ENCODE measurements at regions not wholly inside any gene's neighbourhood (a gene's known extent, or its start where the extent isn't known, plus 50 kb on each side); places are given as distances from the start of the nearest gene placed in this dataset.

GRCh38 chr6:62819640-62820039 lies 391.6 kb upstream of the FKBP1C start:
- no peak overlapping the region for H3K4me3 ChIP-seq (ENCODE audit: low read depth, low read length)
- DNase-seq (ENCODE audit: low read depth) (no peak), FAIRE-seq (no peak)
- TF ChIP-seq, protein P1, sequence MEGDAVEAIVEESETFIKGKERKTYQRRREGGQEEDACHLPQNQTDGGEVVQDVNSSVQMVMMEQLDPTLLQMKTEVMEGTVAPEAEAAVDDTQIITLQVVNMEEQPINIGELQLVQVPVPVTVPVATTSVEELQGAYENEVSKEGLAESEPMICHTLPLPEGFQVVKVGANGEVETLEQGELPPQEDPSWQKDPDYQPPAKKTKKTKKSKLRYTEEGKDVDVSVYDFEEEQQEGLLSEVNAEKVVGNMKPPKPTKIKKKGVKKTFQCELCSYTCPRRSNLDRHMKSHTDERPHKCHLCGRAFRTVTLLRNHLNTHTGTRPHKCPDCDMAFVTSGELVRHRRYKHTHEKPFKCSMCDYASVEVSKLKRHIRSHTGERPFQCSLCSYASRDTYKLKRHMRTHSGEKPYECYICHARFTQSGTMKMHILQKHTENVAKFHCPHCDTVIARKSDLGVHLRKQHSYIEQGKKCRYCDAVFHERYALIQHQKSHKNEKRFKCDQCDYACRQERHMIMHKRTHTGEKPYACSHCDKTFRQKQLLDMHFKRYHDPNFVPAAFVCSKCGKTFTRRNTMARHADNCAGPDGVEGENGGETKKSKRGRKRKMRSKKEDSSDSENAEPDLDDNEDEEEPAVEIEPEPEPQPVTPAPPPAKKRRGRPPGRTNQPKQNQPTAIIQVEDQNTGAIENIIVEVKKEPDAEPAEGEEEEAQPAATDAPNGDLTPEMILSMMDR (IDR thresholded peaks at IDR 0.05; ENCODE audit: insufficient read depth, low read length, severe bottlenecking) = no peak
- H3K27me3 ChIP-seq (ENCODE audit: control insufficient read depth, insufficient read depth, low read length) = no peaks in the 10 kb centered on the region
- no peaks in the 10 kb centered on the region for H3K36me3 ChIP-seq (ENCODE audit: control insufficient read depth, insufficient read depth, low read length)

GRCh38 chr6:62808565-62809293 lies 402.5 kb upstream of the FKBP1C start:
- DNase-seq (ENCODE audit: low read depth) (no peak), FAIRE-seq (no peak)
- H3K36me3 ChIP-seq (ENCODE audit: control insufficient read depth, insufficient read depth, low read length) = no peaks in the 10 kb centered on the region
- TF ChIP-seq, protein P1 (IDR thresholded peaks at IDR 0.05; ENCODE audit: insufficient read depth, low read length, severe bottlenecking) = no peak
- no peak overlapping the region for H3K4me3 ChIP-seq (ENCODE audit: low read depth, low read length)
- no peaks in the 10 kb centered on the region for H3K27me3 ChIP-seq (ENCODE audit: control insufficient read depth, insufficient read depth, low read length)

- Histone ChIP-seq H3K4me3 (ENCODE audit: low read depth, low read length) (no peak overlapping the region), H3K27me3 (ENCODE audit: control insufficient read depth, insufficient read depth, low read length) (no peaks in the 10 kb centered on the region), H3K36me3 (ENCODE audit: control insufficient read depth, insufficient read depth, low read length) (no peaks in the 10 kb centered on the region)
- TF ChIP-seq, protein P1 (IDR thresholded peaks at IDR 0.05; ENCODE audit: insufficient read depth, low read length, severe bottlenecking) = no peak
- FAIRE-seq = no peak
- DNase-seq (ENCODE audit: low read depth) = no peak
These were observed 405.8 kb upstream of the FKBP1C start for GRCh38 chr6:62805431-62805830.

DNA sequence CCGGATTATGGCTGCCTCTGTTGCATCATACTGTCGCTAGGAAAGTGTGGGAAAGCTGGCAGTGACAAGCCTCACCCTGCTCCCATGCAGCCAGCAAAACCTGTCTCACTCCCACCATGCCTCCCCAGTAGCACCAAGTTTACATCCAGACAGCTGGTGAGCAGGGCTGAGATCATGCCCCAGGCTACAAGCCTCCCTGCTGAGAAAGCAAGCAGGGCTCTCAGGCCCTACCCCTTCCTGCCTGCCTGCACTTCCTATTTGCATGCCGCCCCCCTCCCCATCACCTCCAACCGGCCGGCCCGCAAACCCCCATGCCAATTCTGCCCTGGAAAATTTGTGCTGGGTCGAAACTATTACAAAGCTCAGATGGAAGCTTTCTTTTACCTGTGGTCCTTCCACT lies 408.2 kb upstream of the FKBP1C start:
- no peaks in the 10 kb centered on the region for H3K27me3 ChIP-seq (ENCODE audit: control insufficient read depth, insufficient read depth, low read length)

GRCh38 chr6:62797190-62797589 lies 414.1 kb upstream of the FKBP1C start:
- no peak for FAIRE-seq
- DNase-seq (ENCODE audit: low read depth) = no peak
- H3K27me3 ChIP-seq (ENCODE audit: control insufficient read depth, insufficient read depth, low read length) = no peaks in the 10 kb centered on the region
- TF ChIP-seq, protein P1 (IDR thresholded peaks at IDR 0.05; ENCODE audit: insufficient read depth, low read length, severe bottlenecking) = no peak
- H3K36me3 ChIP-seq (ENCODE audit: control insufficient read depth, insufficient read depth, low read length) = no peaks in the 10 kb centered on the region
- no peak overlapping the region for H3K4me3 ChIP-seq (ENCODE audit: low read depth, low read length)

More for the DNA sequence above, 408.2 kb upstream of the FKBP1C start:
- DNase-seq (ENCODE audit: low read depth) (peak; percentile 7), FAIRE-seq (no peak)
- Histone ChIP-seq H3K36me3 (ENCODE audit: control insufficient read depth, insufficient read depth, low read length) (no peaks in the 10 kb centered on the region), H3K4me3 (ENCODE audit: low read depth, low read length) (no peak overlapping the region)
- TF ChIP-seq, protein P1 (IDR thresholded peaks at IDR 0.05; ENCODE audit: insufficient read depth, low read length, severe bottlenecking) = no peak

Measured in bronchial epithelial cell (primary cell).